PC-3 (cell line): ENCODE measurements at regions not wholly inside any gene's neighbourhood (a gene's known extent, or its start where the extent isn't known, plus 50 kb on each side); places are given as distances from the start of the nearest gene placed in this dataset.

Experiments
- EZH2 ChIP-seq: fragments of 300-600 bp; sonication (generic); IDR thresholded peaks from one replicate; pipeline ENCODE4 v1.6.1; 2017; ENCODE audit warnings: antibody characterized with exemption, mild to moderate bottlenecking, low read length; ENCODE audit not compliant: unreplicated experiment
- TF ChIP-seq, protein P1 (sequence below): fragments of 300-600 bp; sonication (generic); conservative IDR thresholded peaks from 2 replicates; pipeline ENCODE4 v1.5.1; 2017; ENCODE audit warnings: antibody characterized with exemption, low read depth, mild to moderate bottlenecking, low read length

DNA sequence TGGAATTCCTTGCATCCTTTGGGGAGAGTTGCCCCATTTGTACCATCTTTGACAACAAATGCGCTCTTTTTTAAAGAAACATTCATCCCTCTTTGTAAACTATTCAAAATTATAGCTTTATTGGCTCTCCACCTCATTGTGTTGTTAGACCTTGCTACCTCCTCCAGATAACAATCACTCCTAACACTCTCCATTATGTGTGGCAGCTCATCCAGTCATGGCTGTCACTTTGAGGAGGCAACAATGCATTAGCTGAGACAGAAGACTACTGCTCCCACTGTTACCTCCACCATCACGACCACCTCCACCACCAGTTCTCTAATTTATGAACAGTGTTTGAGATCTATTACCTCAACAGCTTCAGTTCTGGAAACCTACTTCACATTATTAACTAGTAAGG, 339.1 kb downstream of the FRK start:
- no peak for TF ChIP-seq EZH2
- TF ChIP-seq, protein P1, sequence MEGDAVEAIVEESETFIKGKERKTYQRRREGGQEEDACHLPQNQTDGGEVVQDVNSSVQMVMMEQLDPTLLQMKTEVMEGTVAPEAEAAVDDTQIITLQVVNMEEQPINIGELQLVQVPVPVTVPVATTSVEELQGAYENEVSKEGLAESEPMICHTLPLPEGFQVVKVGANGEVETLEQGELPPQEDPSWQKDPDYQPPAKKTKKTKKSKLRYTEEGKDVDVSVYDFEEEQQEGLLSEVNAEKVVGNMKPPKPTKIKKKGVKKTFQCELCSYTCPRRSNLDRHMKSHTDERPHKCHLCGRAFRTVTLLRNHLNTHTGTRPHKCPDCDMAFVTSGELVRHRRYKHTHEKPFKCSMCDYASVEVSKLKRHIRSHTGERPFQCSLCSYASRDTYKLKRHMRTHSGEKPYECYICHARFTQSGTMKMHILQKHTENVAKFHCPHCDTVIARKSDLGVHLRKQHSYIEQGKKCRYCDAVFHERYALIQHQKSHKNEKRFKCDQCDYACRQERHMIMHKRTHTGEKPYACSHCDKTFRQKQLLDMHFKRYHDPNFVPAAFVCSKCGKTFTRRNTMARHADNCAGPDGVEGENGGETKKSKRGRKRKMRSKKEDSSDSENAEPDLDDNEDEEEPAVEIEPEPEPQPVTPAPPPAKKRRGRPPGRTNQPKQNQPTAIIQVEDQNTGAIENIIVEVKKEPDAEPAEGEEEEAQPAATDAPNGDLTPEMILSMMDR, result no peak
